ENCODE measurements at regions not wholly inside any gene's neighbourhood (a gene's known extent, or its start where the extent isn't known, plus 50 kb on each side); places are given as distances from the start of the nearest gene placed in this dataset.

GRCh38 chr13:82636119-82636518 lies 1246.2 kb downstream of the SLITRK1 start:
- no peak for TF ChIP-seq POLR2A (IDR thresholded peaks at IDR 0.05)
- TF ChIP-seq, protein P1, sequence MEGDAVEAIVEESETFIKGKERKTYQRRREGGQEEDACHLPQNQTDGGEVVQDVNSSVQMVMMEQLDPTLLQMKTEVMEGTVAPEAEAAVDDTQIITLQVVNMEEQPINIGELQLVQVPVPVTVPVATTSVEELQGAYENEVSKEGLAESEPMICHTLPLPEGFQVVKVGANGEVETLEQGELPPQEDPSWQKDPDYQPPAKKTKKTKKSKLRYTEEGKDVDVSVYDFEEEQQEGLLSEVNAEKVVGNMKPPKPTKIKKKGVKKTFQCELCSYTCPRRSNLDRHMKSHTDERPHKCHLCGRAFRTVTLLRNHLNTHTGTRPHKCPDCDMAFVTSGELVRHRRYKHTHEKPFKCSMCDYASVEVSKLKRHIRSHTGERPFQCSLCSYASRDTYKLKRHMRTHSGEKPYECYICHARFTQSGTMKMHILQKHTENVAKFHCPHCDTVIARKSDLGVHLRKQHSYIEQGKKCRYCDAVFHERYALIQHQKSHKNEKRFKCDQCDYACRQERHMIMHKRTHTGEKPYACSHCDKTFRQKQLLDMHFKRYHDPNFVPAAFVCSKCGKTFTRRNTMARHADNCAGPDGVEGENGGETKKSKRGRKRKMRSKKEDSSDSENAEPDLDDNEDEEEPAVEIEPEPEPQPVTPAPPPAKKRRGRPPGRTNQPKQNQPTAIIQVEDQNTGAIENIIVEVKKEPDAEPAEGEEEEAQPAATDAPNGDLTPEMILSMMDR (IDR thresholded peaks at IDR 0.05), result no peak
